ENCODE measurements at regions not wholly inside any gene's neighbourhood (a gene's known extent, or its start where the extent isn't known, plus 50 kb on each side); places are given as distances from the start of the nearest gene placed in this dataset.

DNA sequence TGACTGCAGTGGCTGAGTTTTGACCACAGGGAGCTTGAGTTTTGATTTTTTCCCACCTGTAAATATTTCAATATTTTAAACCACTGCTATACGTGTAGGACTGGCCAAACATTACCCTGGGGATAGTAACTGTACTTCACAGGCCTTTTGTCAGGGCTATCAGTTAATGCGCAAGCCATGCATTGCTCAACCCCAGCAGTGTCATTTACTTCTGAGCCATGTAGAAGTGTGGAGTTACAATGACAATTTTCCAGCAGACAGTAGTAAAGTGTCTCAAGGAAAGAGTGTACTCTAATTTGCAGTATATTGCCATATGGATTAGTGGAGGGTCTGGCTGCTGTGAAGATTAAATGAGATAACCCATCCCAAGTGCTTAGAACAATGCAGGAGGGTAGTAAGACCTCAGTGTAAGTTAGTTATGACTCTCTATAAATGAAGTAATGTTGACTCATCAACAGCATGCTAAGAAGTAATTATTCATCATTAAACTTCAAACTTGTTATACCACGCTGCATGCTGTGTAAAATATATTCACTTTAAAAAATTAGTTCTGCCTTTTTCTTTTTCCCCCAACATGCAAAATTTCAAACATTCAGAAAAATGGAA is 489.2 kb downstream of the KDM4C start:
- Mint-ChIP-seq H3K27me3 (peaks cover 4% of the 10 kb centered on the region), H3K9me3 (no peaks in the 10 kb centered on the region), H3K27ac (no peak overlapping the region), H3K4me3 (no peak overlapping the region), H3K4me1 (peaks cover 4% of the 10 kb centered on the region), H3K36me3 (ENCODE audit: low read depth) (no peaks in the 10 kb centered on the region)
- DNase-seq (no peak), ATAC-seq (peak; percentile 86)

DNA sequence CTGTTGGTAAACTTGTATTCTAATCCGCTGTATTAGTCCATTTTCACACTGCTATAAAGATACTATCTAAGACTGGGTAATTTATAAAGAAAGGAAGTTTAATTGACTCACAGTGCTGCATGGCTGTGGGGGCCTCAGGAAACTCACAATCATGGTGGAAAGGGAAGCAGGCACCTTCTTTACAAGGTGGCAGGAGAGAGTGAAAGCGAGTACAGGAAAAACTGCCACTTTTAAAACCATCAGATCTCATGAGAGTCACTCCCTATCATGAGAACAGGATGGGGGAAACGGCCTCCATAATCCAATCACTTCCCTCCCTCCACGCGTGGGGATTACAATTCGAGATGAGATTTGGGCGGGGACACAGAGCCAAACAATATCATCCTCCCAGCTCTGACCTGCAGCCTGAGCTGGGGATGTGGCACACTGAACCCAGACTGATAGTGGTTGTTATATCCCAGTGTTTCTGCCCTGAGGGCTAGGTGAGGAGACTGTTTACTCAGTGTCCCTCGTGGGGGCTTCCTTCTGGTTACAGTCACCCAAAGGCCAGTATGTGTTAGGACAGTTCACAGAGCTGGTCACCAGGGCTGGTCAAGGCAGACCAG is 488.3 kb downstream of the KDM4C start:
- no peak overlapping the region for H3K4me3 Mint-ChIP-seq
- no peak for ATAC-seq

DNA sequence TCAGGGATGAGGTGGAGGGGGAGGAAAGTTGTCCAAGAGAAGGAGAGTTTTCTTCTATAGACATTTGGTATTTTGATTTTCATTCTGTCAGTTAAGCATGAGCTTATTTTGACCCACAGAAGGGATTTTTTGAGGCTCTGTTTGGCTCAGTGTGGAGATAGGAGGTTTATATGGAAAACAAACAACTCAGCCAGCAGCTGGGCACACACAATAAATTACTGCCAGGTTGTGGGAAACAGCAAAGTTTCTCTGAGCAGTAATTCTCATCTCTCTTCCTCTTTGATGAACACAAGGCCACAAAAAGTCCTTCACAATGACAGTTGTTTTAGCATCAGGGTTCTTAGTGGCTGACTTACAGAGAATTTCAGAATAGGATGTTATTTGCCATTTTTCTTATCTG is 486.1 kb downstream of the KDM4C start:
- H3K9me3 Mint-ChIP-seq: no peaks in the 10 kb centered on the region
- H3K4me3 Mint-ChIP-seq: no peak overlapping the region
- H3K36me3 Mint-ChIP-seq (ENCODE audit: low read depth): no peaks in the 10 kb centered on the region
- H3K27ac Mint-ChIP-seq: no peak overlapping the region
- DNase-seq: no peak
- ATAC-seq: no peak
- peaks cover 2% of the 10 kb centered on the region for H3K27me3 Mint-ChIP-seq
- H3K4me1 Mint-ChIP-seq: peaks cover 4% of the 10 kb centered on the region

More for the DNA sequence above, 488.3 kb downstream of the KDM4C start:
- H3K9me3 Mint-ChIP-seq: no peaks in the 10 kb centered on the region
- no peak for DNase-seq
- H3K27me3 Mint-ChIP-seq: peaks cover 2% of the 10 kb centered on the region
- peaks cover 4% of the 10 kb centered on the region for H3K4me1 Mint-ChIP-seq
- no peaks in the 10 kb centered on the region for H3K36me3 Mint-ChIP-seq (ENCODE audit: low read depth)
- no peak overlapping the region for H3K27ac Mint-ChIP-seq

- Mint-ChIP-seq H3K4me3 (no peak overlapping the region), H3K27ac (no peak overlapping the region), H3K27me3 (peaks cover 2% of the 10 kb centered on the region), H3K9me3 (no peaks in the 10 kb centered on the region), H3K4me1 (peaks cover 4% of the 10 kb centered on the region), H3K36me3 (ENCODE audit: low read depth) (no peaks in the 10 kb centered on the region)
- no peak for DNase-seq
- ATAC-seq: no peak
Observed at GRCh38 chr9:7242126-7242525, 484.4 kb downstream of the KDM4C start.

GRCh38 chr9:7241694-7242093 is 483.9 kb downstream of the KDM4C start:
- ATAC-seq: no peak
- H3K4me1 Mint-ChIP-seq: peaks cover 4% of the 10 kb centered on the region
- no peak overlapping the region for H3K27ac Mint-ChIP-seq
- DNase-seq: no peak
- H3K27me3 Mint-ChIP-seq: peaks cover 2% of the 10 kb centered on the region
- no peaks in the 10 kb centered on the region for H3K9me3 Mint-ChIP-seq
- H3K36me3 Mint-ChIP-seq (ENCODE audit: low read depth): no peaks in the 10 kb centered on the region
- H3K4me3 Mint-ChIP-seq: no peak overlapping the region

DNA sequence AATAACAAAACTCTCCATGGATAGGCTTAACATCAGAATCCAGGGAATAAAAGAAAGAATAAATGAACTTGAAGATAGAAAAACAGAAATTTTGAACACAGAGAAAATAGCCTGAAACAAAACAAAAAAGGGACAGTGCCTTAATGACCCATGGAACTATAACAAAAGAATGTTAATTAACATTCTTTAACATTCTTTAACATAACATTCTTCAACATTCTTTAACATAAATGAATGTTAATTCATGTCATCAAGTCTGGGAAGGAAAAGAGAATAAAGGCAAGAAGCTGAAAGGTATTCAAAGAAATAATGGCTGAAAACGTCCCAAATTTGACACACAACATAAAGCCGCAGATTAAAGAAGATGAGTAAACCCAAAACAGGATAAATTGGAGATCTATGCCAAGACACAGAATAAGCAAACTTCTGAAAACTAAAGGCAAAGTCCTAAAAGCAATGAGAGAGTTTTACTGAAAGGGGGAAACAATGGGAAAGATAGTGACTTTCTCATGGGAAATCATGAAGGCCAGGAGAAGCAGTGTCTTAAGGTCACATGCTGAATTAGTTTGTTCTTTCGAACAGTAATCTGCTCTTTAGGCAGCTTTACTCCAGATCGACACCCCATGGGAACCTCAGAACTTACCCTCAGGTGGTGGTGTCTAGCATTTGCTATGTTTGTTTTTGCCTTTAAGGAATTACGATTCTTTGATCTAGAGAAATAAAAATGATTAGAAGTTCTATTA is 483.0 kb downstream of the KDM4C start:
- ATAC-seq: no peak
- H3K27me3 Mint-ChIP-seq: peaks cover 2% of the 10 kb centered on the region
- no peak for DNase-seq
- no peaks in the 10 kb centered on the region for H3K36me3 Mint-ChIP-seq (ENCODE audit: low read depth)
- H3K4me3 Mint-ChIP-seq: no peak overlapping the region
- H3K27ac Mint-ChIP-seq: no peak overlapping the region
- H3K4me1 Mint-ChIP-seq: no peaks in the 10 kb centered on the region
- no peaks in the 10 kb centered on the region for H3K9me3 Mint-ChIP-seq

GRCh38 chr9:7239708-7240107 is 481.9 kb downstream of the KDM4C start:
- no peak for DNase-seq

DNA sequence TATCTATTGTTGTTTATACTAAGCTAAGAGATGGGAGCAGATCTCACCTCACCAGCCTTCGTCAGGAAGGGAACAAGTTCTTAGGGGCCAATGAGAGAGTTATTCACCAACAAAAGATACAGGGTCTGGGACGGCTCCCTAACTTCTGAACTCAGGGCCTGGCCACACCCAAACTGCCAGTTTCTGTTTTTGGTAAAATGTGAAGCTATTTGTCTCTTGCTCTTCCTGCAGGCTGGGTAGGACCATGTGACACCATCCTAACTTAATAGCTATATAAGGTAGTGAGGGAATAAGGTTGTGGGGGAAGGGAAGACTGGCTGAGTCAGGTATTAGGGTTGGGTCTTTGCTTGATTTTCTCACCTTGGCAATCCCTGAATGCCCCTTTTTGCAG is 480.5 kb downstream of the KDM4C start:
- ATAC-seq: no peak
- no peaks in the 10 kb centered on the region for H3K9me3 Mint-ChIP-seq
- DNase-seq: no peak
- H3K36me3 Mint-ChIP-seq (ENCODE audit: low read depth): no peaks in the 10 kb centered on the region
- no peak overlapping the region for H3K4me3 Mint-ChIP-seq
- H3K27me3 Mint-ChIP-seq: no peaks in the 10 kb centered on the region
- H3K4me1 Mint-ChIP-seq: no peaks in the 10 kb centered on the region
- H3K27ac Mint-ChIP-seq: no peak overlapping the region

More at GRCh38 chr9:7239708-7240107, 481.9 kb downstream of the KDM4C start:
- H3K4me3 Mint-ChIP-seq: no peak overlapping the region
- no peaks in the 10 kb centered on the region for H3K4me1 Mint-ChIP-seq
- H3K36me3 Mint-ChIP-seq (ENCODE audit: low read depth): no peaks in the 10 kb centered on the region
- no peaks in the 10 kb centered on the region for H3K9me3 Mint-ChIP-seq
- no peaks in the 10 kb centered on the region for H3K27me3 Mint-ChIP-seq
- no peak for ATAC-seq
- no peak overlapping the region for H3K27ac Mint-ChIP-seq

GRCh38 chr9:7237473-7238246 is 479.9 kb downstream of the KDM4C start:
- Mint-ChIP-seq H3K27me3 (no peaks in the 10 kb centered on the region), H3K27ac (no peak overlapping the region), H3K36me3 (ENCODE audit: low read depth) (no peaks in the 10 kb centered on the region), H3K4me1 (no peaks in the 10 kb centered on the region), H3K9me3 (no peaks in the 10 kb centered on the region), H3K4me3 (no peak overlapping the region)
- no peak for DNase-seq
- no peak for ATAC-seq

DNA sequence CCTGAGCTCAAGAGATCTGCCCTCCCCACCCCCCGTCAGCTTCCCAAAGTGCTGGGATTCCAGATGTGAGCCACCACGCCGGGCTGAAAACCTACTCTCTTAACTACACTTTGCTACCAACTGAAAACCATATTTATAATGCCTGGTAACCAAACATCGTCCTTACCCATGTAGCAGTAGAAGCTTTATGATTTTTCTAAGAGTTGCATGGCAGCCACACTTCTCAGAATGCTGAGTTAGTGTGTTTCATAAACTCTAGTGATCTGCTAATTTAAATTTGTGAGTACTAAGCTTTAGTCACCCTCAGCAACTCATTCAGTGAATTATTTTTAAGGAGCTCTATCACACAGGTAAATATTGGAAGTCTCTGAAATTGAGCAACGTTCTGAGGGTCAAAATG is 478.4 kb downstream of the KDM4C start:
- DNase-seq (no peak), ATAC-seq (no peak)
- Mint-ChIP-seq H3K4me3 (no peak overlapping the region), H3K9me3 (no peaks in the 10 kb centered on the region), H3K27ac (no peak overlapping the region), H3K36me3 (ENCODE audit: low read depth) (no peaks in the 10 kb centered on the region), H3K27me3 (no peaks in the 10 kb centered on the region), H3K4me1 (no peaks in the 10 kb centered on the region)

DNA sequence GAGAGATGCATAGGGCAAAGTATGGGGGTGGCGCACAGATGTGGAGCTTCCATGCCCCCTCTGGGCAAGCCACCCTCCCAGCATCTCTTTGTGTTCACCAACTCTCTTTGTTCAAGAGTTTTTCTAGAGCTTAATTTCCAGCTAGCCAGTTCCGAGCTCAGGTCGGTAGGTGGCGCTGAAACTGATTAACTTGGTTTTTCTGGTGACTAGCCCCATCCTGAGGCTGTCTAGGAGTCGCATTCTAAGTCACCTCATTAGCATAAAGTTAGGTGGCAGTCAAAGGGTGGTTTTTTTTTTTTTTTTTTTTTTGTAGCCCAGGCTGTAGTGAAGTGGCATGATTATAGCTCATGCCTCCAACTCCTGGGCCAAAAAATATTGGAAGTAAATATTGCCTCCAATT is 476.4 kb downstream of the KDM4C start:
- H3K27me3 Mint-ChIP-seq: peaks cover 6% of the 10 kb centered on the region
- ATAC-seq (peak; percentile 85), DNase-seq (peak; percentile 51)
- H3K36me3 Mint-ChIP-seq (ENCODE audit: low read depth): no peaks in the 10 kb centered on the region
- no peak overlapping the region for H3K27ac Mint-ChIP-seq
- H3K4me3 Mint-ChIP-seq: no peak overlapping the region
- no peaks in the 10 kb centered on the region for H3K4me1 Mint-ChIP-seq
- no peaks in the 10 kb centered on the region for H3K9me3 Mint-ChIP-seq

GRCh38 chr9:7229571-7229970 is 471.8 kb downstream of the KDM4C start:
- Mint-ChIP-seq H3K4me1 (peaks cover 15% of the 10 kb centered on the region), H3K27me3 (peaks cover 10% of the 10 kb centered on the region), H3K36me3 (ENCODE audit: low read depth) (no peaks in the 10 kb centered on the region), H3K4me3 (no peak overlapping the region), H3K9me3 (no peaks in the 10 kb centered on the region), H3K27ac (no peak overlapping the region)
- no peak for ATAC-seq
- DNase-seq: no peak

DNA sequence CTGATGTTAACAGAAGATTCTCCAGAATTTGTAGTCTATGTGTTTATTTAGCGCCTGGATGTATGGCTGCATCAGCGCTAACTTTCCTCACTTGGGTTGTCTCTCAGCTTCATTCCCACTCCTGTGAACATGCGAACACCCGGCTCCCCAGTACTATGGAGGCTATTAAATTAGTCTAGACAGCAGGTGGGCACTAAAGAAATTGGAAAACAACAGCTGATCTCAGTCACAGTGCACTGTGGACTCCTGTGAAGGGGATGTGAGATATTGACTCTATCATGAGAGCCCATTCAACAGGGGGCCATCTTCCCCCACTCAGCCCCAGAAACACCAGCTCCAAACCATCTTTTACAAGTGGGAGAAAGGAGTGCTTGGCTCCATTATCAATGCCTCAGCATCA is 471.0 kb downstream of the KDM4C start:
- no peak overlapping the region for H3K4me3 Mint-ChIP-seq
- no peak overlapping the region for H3K27ac Mint-ChIP-seq
- H3K36me3 Mint-ChIP-seq (ENCODE audit: low read depth): no peaks in the 10 kb centered on the region
- peaks cover 15% of the 10 kb centered on the region for H3K4me1 Mint-ChIP-seq
- no peak for DNase-seq
- ATAC-seq: no peak
- peaks cover 10% of the 10 kb centered on the region for H3K27me3 Mint-ChIP-seq
- no peaks in the 10 kb centered on the region for H3K9me3 Mint-ChIP-seq

DNA sequence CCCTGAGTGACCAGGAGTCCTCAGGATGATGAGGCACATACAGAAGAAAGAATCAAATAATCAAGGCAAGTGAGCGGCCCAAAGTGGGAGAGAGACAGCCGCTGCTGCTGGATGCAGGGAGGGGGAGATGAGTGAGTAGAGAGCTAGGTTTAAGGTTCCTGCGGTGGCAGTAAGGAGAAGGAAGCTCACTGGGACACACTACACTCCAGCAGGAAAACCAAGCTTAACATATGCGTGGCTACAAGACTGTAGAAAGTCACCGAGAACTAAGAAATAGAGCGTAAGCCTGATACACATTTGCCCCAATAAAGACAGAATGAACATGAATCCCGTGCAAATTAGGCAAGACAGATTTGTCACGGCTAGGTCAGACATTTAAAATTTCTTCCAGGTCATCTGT is 470.2 kb downstream of the KDM4C start:
- no peak for ATAC-seq
- H3K27ac Mint-ChIP-seq: no peak overlapping the region
- H3K36me3 Mint-ChIP-seq (ENCODE audit: low read depth): no peaks in the 10 kb centered on the region
- no peak overlapping the region for H3K4me3 Mint-ChIP-seq
- H3K27me3 Mint-ChIP-seq: peaks cover 10% of the 10 kb centered on the region
- no peak for DNase-seq
- peaks cover 15% of the 10 kb centered on the region for H3K4me1 Mint-ChIP-seq
- no peaks in the 10 kb centered on the region for H3K9me3 Mint-ChIP-seq

Data from activated naive CD8-positive, alpha-beta T cell treated with anti-CD3 and anti-CD28 coated beads, Interleukin-2, amount 50 U/mL, for 24 hours (primary cell).